Left ventricle myocardium inferior (tissue), 1 donor: ENCODE measurements at regions not wholly inside any gene's neighbourhood (a gene's known extent, or its start where the extent isn't known, plus 50 kb on each side); places are given as distances from the start of the nearest gene placed in this dataset.

ENCODE experiments used
- DNase-seq: peaks from one replicate; pipeline ENCODE4 v3.0.0-alpha.2; 2020
- H3K27ac ChIP-seq: fragments of 200-600 bp; replicated peaks from 2 replicates; pipeline ENCODE4 v1.8.0; 2021
- H3K27me3 ChIP-seq: fragments of 200-600 bp; 2 replicates; pipeline ENCODE4 v1.8.0; 2021; ENCODE audit warnings: low read depth
- H3K36me3 ChIP-seq: fragments of 200-600 bp; 2 replicates; pipeline ENCODE4 v1.8.0; 2021
- H3K4me1 ChIP-seq: fragments of 200-600 bp; 2 replicates; pipeline ENCODE4 v1.8.0; 2021
- H3K4me3 ChIP-seq: fragments of 200-600 bp; 2 replicates; pipeline ENCODE4 v1.8.0; 2021; ENCODE audit warnings: mild to moderate bottlenecking, moderate library complexity
- H3K9me3 ChIP-seq: fragments of 200-600 bp; replicated peaks from 2 replicates; pipeline ENCODE4 v1.8.0; 2021
- intact Hi-C: fragments of 100-400 bp; cut with micrococcal nuclease; formaldehyde crosslinking; loops from one replicate; pipeline ENCODE4 v1.11.0; 2022
- TF ChIP-seq, protein P1 (sequence below): fragments of 200-600 bp; IDR thresholded peaks from 2 replicates; pipeline ENCODE4 v1.8.0; 2021; ENCODE audit warnings: antibody characterized with exemption, mild to moderate bottlenecking, borderline replicate concordance
- donor health status: DM: no; HTN: yes; CAD: no; lungs with severe emphysema.

- Histone ChIP-seq H3K4me3 (no peak overlapping the region), H3K36me3 (no peaks in the 10 kb centered on the region), H3K27ac (no peak overlapping the region), H3K27me3 (peaks cover 63% of the 10 kb centered on the region), H3K9me3 (no peaks in the 10 kb centered on the region), H3K4me1 (no peaks in the 10 kb centered on the region)
- TF ChIP-seq, protein P1, sequence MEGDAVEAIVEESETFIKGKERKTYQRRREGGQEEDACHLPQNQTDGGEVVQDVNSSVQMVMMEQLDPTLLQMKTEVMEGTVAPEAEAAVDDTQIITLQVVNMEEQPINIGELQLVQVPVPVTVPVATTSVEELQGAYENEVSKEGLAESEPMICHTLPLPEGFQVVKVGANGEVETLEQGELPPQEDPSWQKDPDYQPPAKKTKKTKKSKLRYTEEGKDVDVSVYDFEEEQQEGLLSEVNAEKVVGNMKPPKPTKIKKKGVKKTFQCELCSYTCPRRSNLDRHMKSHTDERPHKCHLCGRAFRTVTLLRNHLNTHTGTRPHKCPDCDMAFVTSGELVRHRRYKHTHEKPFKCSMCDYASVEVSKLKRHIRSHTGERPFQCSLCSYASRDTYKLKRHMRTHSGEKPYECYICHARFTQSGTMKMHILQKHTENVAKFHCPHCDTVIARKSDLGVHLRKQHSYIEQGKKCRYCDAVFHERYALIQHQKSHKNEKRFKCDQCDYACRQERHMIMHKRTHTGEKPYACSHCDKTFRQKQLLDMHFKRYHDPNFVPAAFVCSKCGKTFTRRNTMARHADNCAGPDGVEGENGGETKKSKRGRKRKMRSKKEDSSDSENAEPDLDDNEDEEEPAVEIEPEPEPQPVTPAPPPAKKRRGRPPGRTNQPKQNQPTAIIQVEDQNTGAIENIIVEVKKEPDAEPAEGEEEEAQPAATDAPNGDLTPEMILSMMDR = no peak
- no peak for DNase-seq
- intact Hi-C loops = no loop called here
Measured at GRCh38 chr1:58032611-58033073, 513.9 kb downstream of the OMA1 start.

DNA sequence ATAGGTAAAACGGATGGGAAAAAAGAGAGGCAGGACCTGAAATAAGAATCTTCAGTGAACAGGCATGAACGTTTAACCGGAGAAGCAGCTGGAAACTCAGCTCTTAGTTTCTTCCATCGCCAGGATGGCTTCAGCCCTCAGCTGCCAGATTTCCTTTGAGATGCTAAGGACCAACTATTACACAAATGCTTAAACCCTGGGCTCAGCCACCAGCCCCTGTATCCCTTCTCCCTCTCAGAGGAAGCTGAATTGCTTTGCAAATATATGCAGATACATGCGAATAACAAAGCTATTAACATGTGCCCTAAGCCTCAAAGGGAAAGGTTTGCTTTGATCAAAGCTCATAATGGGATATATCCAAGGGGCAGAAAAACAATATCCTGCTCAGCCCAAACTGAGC is 515.1 kb downstream of the OMA1 start:
- no peaks in the 10 kb centered on the region for H3K4me1 ChIP-seq
- H3K4me3 ChIP-seq = no peak overlapping the region
- H3K9me3 ChIP-seq = no peaks in the 10 kb centered on the region
- TF ChIP-seq, protein P1 = no peak
- no peak overlapping the region for H3K27ac ChIP-seq
- intact Hi-C loops = no loop called here
- no peak for DNase-seq
- H3K27me3 ChIP-seq = peaks cover 58% of the 10 kb centered on the region
- H3K36me3 ChIP-seq = no peaks in the 10 kb centered on the region

DNA sequence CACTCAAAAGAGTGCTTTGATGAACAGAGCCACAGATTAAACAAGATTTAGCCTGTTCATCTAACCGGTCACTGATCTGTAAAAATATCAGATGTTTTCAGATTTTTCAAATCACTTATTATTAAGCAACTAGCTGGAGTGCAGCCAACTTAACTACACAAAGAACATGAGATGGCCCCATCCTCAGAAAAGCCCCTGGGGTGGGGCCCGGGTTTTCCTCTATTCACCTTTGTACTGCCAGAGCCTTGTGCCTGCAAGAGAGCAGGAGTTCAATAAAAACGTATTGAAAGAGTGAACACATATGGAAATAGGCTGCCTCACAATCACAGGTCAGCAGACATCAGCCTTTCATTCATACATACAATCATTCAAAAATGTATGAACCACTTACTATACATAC is 516.1 kb downstream of the OMA1 start:
- Histone ChIP-seq H3K4me1 (no peaks in the 10 kb centered on the region), H3K9me3 (no peaks in the 10 kb centered on the region)
- intact Hi-C loops = no loop called here

DNA sequence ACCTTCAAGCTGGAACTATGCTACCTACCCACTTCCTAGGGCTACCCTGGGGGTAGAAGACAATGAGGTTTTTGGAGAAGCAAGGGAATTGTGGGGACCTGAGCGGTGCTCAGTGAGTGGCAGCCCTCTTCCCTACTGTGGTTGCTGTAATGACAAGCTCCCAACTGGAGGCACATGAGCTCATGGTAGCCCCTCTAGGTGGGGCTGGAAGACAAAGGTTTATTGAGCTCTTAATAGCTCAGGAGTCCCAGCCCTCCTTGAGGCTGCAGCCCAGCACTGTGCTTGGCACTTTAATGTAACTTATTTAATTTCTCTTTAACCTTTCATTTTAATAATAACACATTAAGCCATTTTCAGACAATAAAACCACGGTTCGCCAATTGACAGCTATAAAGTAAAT is 528.9 kb downstream of the OMA1 start:
- DNase-seq = no peak
- H3K4me1 ChIP-seq = peaks cover 4% of the 10 kb centered on the region
- intact Hi-C loops = no loop called here
- no peak overlapping the region for H3K27ac ChIP-seq
- H3K4me3 ChIP-seq = no peak overlapping the region
- H3K27me3 ChIP-seq = no peaks in the 10 kb centered on the region
- TF ChIP-seq, protein P1 = no peak
- no peaks in the 10 kb centered on the region for H3K9me3 ChIP-seq
- H3K36me3 ChIP-seq = no peaks in the 10 kb centered on the region

More for the DNA sequence above, 516.1 kb downstream of the OMA1 start:
- DNase-seq = no peak
- Histone ChIP-seq H3K4me3 (no peak overlapping the region), H3K27ac (no peak overlapping the region), H3K36me3 (no peaks in the 10 kb centered on the region), H3K27me3 (peaks cover 55% of the 10 kb centered on the region)
- TF ChIP-seq, protein P1 = no peak

- Histone ChIP-seq H3K27ac (no peak overlapping the region), H3K4me3 (no peak overlapping the region), H3K27me3 (peaks cover 3% of the 10 kb centered on the region), H3K9me3 (peaks cover 5% of the 10 kb centered on the region), H3K36me3 (no peaks in the 10 kb centered on the region), H3K4me1 (peaks cover 2% of the 10 kb centered on the region)
- TF ChIP-seq, protein P1 = no peak
- no peak for DNase-seq
- intact Hi-C loops = no loop called here
Measured at GRCh38 chr1:58013237-58013636, 533.3 kb downstream of the OMA1 start.

GRCh38 chr1:58011978-58012377 is 534.5 kb downstream of the OMA1 start:
- peaks cover 3% of the 10 kb centered on the region for H3K27me3 ChIP-seq
- TF ChIP-seq, protein P1 = no peak
- H3K27ac ChIP-seq = no peak overlapping the region
- no peaks in the 10 kb centered on the region for H3K4me1 ChIP-seq
- peaks cover 5% of the 10 kb centered on the region for H3K9me3 ChIP-seq
- no peaks in the 10 kb centered on the region for H3K36me3 ChIP-seq
- H3K4me3 ChIP-seq = no peak overlapping the region
- intact Hi-C loops = no loop called here
- DNase-seq = no peak
